ENCODE measurements at regions not wholly inside any gene's neighbourhood (a gene's known extent, or its start where the extent isn't known, plus 50 kb on each side); places are given as distances from the start of the nearest gene placed in this dataset.

GRCh38 chr6:110033101-110033500 is 55.0 kb downstream of the GPR6 start:
- no peak for DNase-seq (ENCODE audit: low read depth in 2 of 2)

- DNase-seq (ENCODE audit: low read depth in 2 of 2): no peak
Measured at GRCh38 chr6:110033749-110034666, 55.9 kb downstream of the GPR6 start.

GRCh38 chr6:110034667-110035036 is 56.5 kb downstream of the GPR6 start:
- DNase-seq (ENCODE audit: low read depth in 2 of 2): no peak

- no peak for DNase-seq (ENCODE audit: low read depth in 2 of 2)
Measured at GRCh38 chr6:110035321-110035720, 57.2 kb downstream of the GPR6 start.

- DNase-seq (ENCODE audit: low read depth in 2 of 2): no peak
Measured at GRCh38 chr6:110036408-110037302, 58.5 kb downstream of the GPR6 start.

GRCh38 chr6:110037726-110038295 is 59.7 kb downstream of the GPR6 start:
- DNase-seq (ENCODE audit: low read depth in 2 of 2): no peak

GRCh38 chr6:110039364-110039980 is 61.4 kb downstream of the GPR6 start:
- peak; percentile 88 to 92 for DNase-seq (ENCODE audit: low read depth in 2 of 2)

GRCh38 chr6:110039981-110040383 is 61.9 kb downstream of the GPR6 start:
- DNase-seq (ENCODE audit: low read depth in 2 of 2): peak; percentile 8 to 55

GRCh38 chr6:110040716-110041115 is 62.6 kb downstream of the GPR6 start:
- no peak for DNase-seq (ENCODE audit: low read depth in 2 of 2)

- DNase-seq (ENCODE audit: low read depth in 2 of 2): no peak
Measured at GRCh38 chr6:110041126-110041525, 63.0 kb downstream of the GPR6 start.

GRCh38 chr6:110041830-110042229 is 63.7 kb downstream of the GPR6 start:
- DNase-seq (ENCODE audit: low read depth in 2 of 2): no peak

- DNase-seq (ENCODE audit: low read depth in 2 of 2): no peak
Measured at GRCh38 chr6:110042670-110043296, 64.7 kb downstream of the GPR6 start.

- no peak for DNase-seq (ENCODE audit: low read depth in 2 of 2)
Measured at GRCh38 chr6:110043366-110043994, 65.4 kb downstream of the GPR6 start.

- no peak for DNase-seq (ENCODE audit: low read depth in 2 of 2)
Measured at GRCh38 chr6:110044096-110044495, 66.0 kb downstream of the GPR6 start.

- no peak for DNase-seq (ENCODE audit: low read depth in 2 of 2)
Measured at GRCh38 chr6:110044622-110045021, 66.5 kb downstream of the GPR6 start.

- no peak for DNase-seq (ENCODE audit: low read depth in 2 of 2)
Measured at GRCh38 chr6:110048221-110048875, 70.2 kb downstream of the GPR6 start.

- no peak for DNase-seq (ENCODE audit: low read depth in 2 of 2)
Measured at GRCh38 chr6:110049696-110050439, 71.8 kb downstream of the GPR6 start.
